Psoas muscle (tissue), 7 donors: ENCODE measurements at regions not wholly inside any gene's neighbourhood (a gene's known extent, or its start where the extent isn't known, plus 50 kb on each side); places are given as distances from the start of the nearest gene placed in this dataset.
A peak's percentile ranks its signal among the peaks of the same experiment; 100 is the strongest.

Experiments
- ATAC-seq, 4 donors: fragments of 200-7000 bp; cut with Tn5 transposase; one replicate each; pipeline ENCODE4 v1.9.1; 2020; ENCODE audit warnings: moderate library complexity in 3 of 4, mild to moderate bottlenecking in 2 of 4
- DNase-seq, 2 donors: peaks; one replicate each; pipeline ENCODE4 v3.0.0-alpha.2; 2020
- H3K27ac ChIP-seq: fragments of 200-600 bp; one replicate; pipeline ENCODE4 v1.8.0; 2022
- H3K27me3 ChIP-seq, 3 donors: fragments of 200-600 bp in 1 of 3; one replicate each; pipeline versions ENCODE4 v1.6.1 to v1.8.0; 2013 to 2022; ENCODE audit warnings: low read length in 2 of 3, mild to moderate bottlenecking in 2 of 3, moderate library complexity in 1 of 3; ENCODE audit not compliant: insufficient read depth in 3 of 3
- H3K36me3 ChIP-seq, 2 donors: fragments of 200-600 bp in 1 of 2; one replicate each; pipeline versions ENCODE4 v1.6.1 to v1.8.0; 2013 to 2022; ENCODE audit warnings: low read depth in 1 of 2, mild to moderate bottlenecking in 1 of 2, moderate library complexity in 1 of 2; ENCODE audit not compliant: insufficient read depth in 1 of 2
- H3K4me1 ChIP-seq: fragments of 200-600 bp; one replicate; pipeline ENCODE4 v1.8.0; 2022
- H3K4me3 ChIP-seq: fragments of 200-600 bp; one replicate; pipeline ENCODE4 v1.8.0; 2022; ENCODE audit warnings: mild to moderate bottlenecking
- H3K9me3 ChIP-seq: fragments of 200-600 bp; one replicate; pipeline ENCODE4 v1.8.0; 2022
- WGBS, 3 donors: extraction: QIAGEN DNeasy Blood & Tissue Kit; methylation state at CpG; one replicate each; pipeline versions ENCODE4 v1.1.6 to v1.1.7; 2013; 5-methylcytosine and 5-hydroxymethylcytosine counted together
- intact Hi-C, 2 donors: fragments of 100-400 bp; cut with DNase I; formaldehyde crosslinking; loops; one replicate each; pipeline versions ENCODE4 v1.11.0 to v1.14.2; 2022
- TF ChIP-seq, protein P1 (sequence below): fragments of 200-600 bp; IDR thresholded peaks from one replicate; pipeline ENCODE4 v1.8.0; 2022; ENCODE audit warnings: antibody characterized with exemption
- donor health status: healthy with polysubstance abuse.
- donor health status: DM: no; HTN: no; CAD: no; lungs with moderate emphysema.
- donor health status: Bipolar disorder and iron deficiency.
- donor health status: healthy.
- donor health status: DM: yes; HTN: yes; CAD: no.
- donor health status: DM: no; HTN: no; CAD: no.
- donor health status: DM: yes; HTN: yes; CAD: no.

DNA sequence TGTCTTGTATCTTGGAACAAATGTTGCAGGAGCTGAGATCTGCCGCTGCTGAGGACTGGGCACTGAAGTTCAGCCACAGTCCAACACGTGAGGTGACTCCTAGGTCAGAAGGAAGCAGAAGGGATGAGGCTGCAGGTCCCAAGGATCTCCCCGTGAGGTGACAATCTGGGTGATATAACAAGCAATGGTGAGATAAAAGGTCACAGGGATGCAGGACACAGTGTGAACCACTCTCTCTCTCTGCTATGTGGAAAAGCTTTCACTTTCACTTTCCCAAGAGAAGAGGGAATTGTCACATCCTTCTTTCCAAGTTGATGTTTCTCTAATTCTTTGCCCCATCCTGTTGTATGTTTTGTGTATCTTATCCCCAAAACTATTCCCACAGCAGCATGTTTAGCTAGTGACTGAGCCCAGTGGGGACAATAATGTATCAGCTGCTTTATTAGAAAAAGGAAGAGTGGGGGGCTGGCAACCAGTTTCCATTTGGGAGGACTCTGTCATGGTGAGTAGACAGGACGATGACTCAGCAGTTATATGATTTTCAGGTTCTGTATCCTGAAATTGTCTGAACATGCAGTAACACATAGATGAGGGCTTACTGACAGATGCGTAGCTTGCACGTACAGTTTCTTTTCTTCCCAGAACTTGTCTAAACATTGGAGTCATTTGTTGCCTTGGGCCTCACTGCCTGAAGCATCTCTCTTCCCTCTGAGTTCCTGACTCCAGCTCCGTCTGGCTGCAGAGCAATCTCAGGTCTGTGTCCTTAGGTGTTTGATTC is 1415.8 kb upstream of the TENM3 start:
- DNase-seq: no peak
- H3K36me3 ChIP-seq: no peaks in the 10 kb centered on the region
- WGBS, 3 donors: 31 to 40% (median 37%) methylated on average over 7 of the region's 7 CpGs
- H3K27ac ChIP-seq: no peak overlapping the region
- intact Hi-C loops: no loop called here
- no peaks in the 10 kb centered on the region for H3K4me1 ChIP-seq
- peak overlapping the region; percentile 53 for H3K4me3 ChIP-seq
- ATAC-seq: no peak
- H3K27me3 ChIP-seq: no peaks in the 10 kb centered on the region
- H3K9me3 ChIP-seq: no peaks in the 10 kb centered on the region
- TF ChIP-seq, protein P1, sequence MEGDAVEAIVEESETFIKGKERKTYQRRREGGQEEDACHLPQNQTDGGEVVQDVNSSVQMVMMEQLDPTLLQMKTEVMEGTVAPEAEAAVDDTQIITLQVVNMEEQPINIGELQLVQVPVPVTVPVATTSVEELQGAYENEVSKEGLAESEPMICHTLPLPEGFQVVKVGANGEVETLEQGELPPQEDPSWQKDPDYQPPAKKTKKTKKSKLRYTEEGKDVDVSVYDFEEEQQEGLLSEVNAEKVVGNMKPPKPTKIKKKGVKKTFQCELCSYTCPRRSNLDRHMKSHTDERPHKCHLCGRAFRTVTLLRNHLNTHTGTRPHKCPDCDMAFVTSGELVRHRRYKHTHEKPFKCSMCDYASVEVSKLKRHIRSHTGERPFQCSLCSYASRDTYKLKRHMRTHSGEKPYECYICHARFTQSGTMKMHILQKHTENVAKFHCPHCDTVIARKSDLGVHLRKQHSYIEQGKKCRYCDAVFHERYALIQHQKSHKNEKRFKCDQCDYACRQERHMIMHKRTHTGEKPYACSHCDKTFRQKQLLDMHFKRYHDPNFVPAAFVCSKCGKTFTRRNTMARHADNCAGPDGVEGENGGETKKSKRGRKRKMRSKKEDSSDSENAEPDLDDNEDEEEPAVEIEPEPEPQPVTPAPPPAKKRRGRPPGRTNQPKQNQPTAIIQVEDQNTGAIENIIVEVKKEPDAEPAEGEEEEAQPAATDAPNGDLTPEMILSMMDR: no peak

DNA sequence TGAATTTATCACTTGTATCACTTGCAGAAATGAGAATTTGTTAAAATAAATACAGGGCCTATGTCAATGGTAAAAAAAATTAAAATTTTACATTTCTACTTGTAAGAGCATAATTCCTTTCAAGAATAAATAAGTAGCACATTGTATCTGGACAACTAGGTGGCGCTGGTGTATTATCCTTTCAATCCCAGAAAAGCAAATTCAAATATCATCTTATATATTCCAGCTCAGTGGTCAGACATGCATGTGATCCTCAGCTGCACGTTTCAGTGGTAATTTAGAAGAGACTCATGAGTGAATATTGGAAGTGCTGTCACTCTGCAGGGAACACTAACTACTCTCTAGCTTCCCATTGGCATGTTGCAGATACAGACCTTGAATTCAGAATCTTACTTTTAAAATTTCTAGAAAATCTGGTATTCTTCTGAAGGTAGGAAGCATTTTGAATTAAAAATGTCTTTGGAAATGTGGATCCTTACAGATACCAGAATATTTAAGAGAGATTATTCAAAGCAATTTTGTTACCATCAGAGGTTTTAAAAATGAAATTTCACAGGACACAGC is 1414.7 kb upstream of the TENM3 start:
- intact Hi-C loops: no loop called here
- no peaks in the 10 kb centered on the region for H3K36me3 ChIP-seq
- 6 to 11% (median 7%) methylated on average over 2 of the region's 2 CpGs for WGBS, 3 donors
- H3K4me1 ChIP-seq: no peaks in the 10 kb centered on the region
- no peak overlapping the region for H3K4me3 ChIP-seq
- no peak overlapping the region for H3K27ac ChIP-seq
- TF ChIP-seq, protein P1: peak; percentile 38
- no peaks in the 10 kb centered on the region for H3K27me3 ChIP-seq
- no peak for DNase-seq
- H3K9me3 ChIP-seq: no peaks in the 10 kb centered on the region
- ATAC-seq: no peak

DNA sequence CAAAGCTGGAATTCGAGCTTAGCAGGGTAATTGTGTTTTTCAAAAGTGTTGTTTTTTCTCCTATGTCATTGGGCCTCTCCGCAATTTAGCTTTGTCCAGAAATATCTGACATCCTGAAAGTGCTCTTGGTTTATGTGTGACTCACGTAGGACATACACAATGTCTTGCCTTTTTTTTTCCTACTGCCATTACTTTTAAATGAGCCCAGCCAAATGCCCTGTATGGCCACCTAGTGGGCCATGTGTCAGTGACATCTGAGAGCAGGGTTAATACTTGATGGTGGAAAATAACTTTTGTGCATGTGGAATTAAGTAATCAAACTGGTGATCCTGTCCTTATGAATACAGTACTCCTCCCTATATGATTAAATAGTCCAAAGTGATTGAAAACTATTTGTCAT is 1411.1 kb upstream of the TENM3 start:
- Histone ChIP-seq H3K4me3 (no peak overlapping the region), H3K4me1 (no peaks in the 10 kb centered on the region), H3K9me3 (no peaks in the 10 kb centered on the region), H3K27ac (no peak overlapping the region), H3K27me3 (no peaks in the 10 kb centered on the region), H3K36me3 (no peaks in the 10 kb centered on the region)
- DNase-seq (no peak), ATAC-seq (no peak)
- intact Hi-C loops: no loop called here
- WGBS, 3 donors: 47 to 49% (median 48%) methylated on average over 3 of the region's 3 CpGs
- TF ChIP-seq, protein P1: no peak

DNA sequence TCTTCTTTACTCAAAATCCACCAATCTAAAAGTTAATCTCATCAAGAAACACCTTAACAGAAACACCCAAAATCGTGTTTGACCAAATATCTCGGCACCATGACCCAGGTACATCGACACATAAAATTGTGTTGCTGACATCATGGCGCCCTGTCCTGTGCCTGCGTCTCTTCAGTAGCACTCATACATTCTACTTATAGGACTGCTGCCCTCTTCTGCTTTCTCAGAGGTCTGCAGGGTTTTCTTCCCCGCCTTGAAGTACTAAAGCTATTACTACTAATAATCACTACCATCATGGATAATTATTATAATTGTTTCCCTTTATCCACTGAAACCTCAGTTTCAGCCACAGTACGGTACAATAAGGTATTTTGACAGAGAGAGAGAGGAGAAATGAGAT is 1403.1 kb upstream of the TENM3 start:
- no peak for ATAC-seq
- intact Hi-C loops: no loop called here

More for the DNA sequence above, 1403.1 kb upstream of the TENM3 start:
- Histone ChIP-seq H3K36me3 (no peaks in the 10 kb centered on the region), H3K9me3 (no peaks in the 10 kb centered on the region), H3K27ac (no peak overlapping the region), H3K4me3 (no peak overlapping the region), H3K27me3 (no peaks in the 10 kb centered on the region), H3K4me1 (no peaks in the 10 kb centered on the region)
- DNase-seq: no peak
- TF ChIP-seq, protein P1: no peak
- 67 to 74% (median 71%) methylated on average over 7 of the region's 7 CpGs for WGBS, 3 donors
